ENCODE measurements at regions not wholly inside any gene's neighbourhood (a gene's known extent, or its start where the extent isn't known, plus 50 kb on each side); places are given as distances from the start of the nearest gene placed in this dataset.

- Histone ChIP-seq H3K4me3 (ENCODE audit: control insufficient read depth in 2 of 3, extremely low read depth in 1 of 3, insufficient read depth in 2 of 3, low read depth in 1 of 3, low read length in 3 of 3) (no peak overlapping the region), H4K20me1 (ENCODE audit: control insufficient read depth, extremely low read depth, insufficient read depth, low read length) (no peaks in the 10 kb centered on the region), H3K9ac (ENCODE audit: control insufficient read depth, extremely low read depth, insufficient read depth, low read length) (no peak overlapping the region), H3K27ac (ENCODE audit: control insufficient read depth, insufficient read depth, low read length) (no peak overlapping the region), H3K27me3 (ENCODE audit: control insufficient read depth, extremely low read depth, insufficient read depth, low read length) (no peaks in the 10 kb centered on the region), H2AFZ (ENCODE audit: control insufficient read depth, low read length) (no peak overlapping the region), H3K9me1 (ENCODE audit: control insufficient read depth, extremely low read depth, insufficient read depth, low read length) (no peaks in the 10 kb centered on the region), H3K4me1 (ENCODE audit: control insufficient read depth, extremely low read depth, insufficient read depth, low read length) (no peaks in the 10 kb centered on the region), H3K36me3 (ENCODE audit: control insufficient read depth in 2 of 2, extremely low read depth in 1 of 2, insufficient read depth in 2 of 2, low read length in 2 of 2) (no peaks in the 10 kb centered on the region), H3K79me2 (ENCODE audit: control insufficient read depth, insufficient read depth, low read length) (no peaks in the 10 kb centered on the region), H3K9me3 (ENCODE audit: control insufficient read depth, low read depth, low read length) (no peaks in the 10 kb centered on the region), H3K4me2 (ENCODE audit: control insufficient read depth, extremely low read depth, insufficient read depth, low read depth, low read length) (no peak overlapping the region)
- dilution Hi-C loops (cut with MboI; ENCODE audit: extremely low pct_ligation_motif_present, low sequenced_read_pairs), result no loop called here
- TF ChIP-seq, protein P1, sequence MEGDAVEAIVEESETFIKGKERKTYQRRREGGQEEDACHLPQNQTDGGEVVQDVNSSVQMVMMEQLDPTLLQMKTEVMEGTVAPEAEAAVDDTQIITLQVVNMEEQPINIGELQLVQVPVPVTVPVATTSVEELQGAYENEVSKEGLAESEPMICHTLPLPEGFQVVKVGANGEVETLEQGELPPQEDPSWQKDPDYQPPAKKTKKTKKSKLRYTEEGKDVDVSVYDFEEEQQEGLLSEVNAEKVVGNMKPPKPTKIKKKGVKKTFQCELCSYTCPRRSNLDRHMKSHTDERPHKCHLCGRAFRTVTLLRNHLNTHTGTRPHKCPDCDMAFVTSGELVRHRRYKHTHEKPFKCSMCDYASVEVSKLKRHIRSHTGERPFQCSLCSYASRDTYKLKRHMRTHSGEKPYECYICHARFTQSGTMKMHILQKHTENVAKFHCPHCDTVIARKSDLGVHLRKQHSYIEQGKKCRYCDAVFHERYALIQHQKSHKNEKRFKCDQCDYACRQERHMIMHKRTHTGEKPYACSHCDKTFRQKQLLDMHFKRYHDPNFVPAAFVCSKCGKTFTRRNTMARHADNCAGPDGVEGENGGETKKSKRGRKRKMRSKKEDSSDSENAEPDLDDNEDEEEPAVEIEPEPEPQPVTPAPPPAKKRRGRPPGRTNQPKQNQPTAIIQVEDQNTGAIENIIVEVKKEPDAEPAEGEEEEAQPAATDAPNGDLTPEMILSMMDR (optimal IDR thresholded peaks at IDR 0.05 in 1 of 3, IDR thresholded peaks at IDR 0.05 in 1 of 3, conservative IDR thresholded peaks at IDR 0.05 in 1 of 3; ENCODE audit: extremely low read depth in 1 of 3, insufficient read depth in 2 of 3, low read length in 3 of 3), result no peak
- DNase-seq (ENCODE audit: low read depth, low spot score), result no peak
- FAIRE-seq, result no peak
Measured at GRCh38 chr18:43919551-43919950, 642.3 kb upstream of the SYT4 start.

DNA sequence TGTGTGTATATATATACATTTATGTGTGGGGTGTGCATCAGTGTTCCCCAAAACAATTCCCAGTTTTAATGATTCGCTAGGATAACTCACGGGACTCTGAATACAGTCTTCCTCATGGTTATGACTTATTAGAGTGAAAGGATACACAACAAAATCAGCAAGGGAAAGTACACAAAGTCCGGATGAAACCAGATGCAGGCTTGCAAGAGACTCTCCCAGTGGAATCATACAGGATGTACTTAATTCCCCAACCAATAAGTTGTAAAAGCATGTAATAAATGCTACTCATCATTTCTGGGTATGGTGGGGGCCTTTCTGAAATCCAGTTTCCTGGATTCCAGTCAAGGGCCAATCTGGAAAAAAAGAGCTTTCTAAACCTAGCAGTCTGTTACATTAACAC is 654.1 kb upstream of the SYT4 start:
- Histone ChIP-seq H3K36me3 (ENCODE audit: control insufficient read depth in 2 of 2, extremely low read depth in 1 of 2, insufficient read depth in 2 of 2, low read length in 2 of 2) (no peaks in the 10 kb centered on the region), H3K79me2 (ENCODE audit: control insufficient read depth, insufficient read depth, low read length) (no peaks in the 10 kb centered on the region), H3K4me2 (ENCODE audit: control insufficient read depth, extremely low read depth, insufficient read depth, low read depth, low read length) (no peak overlapping the region), H3K27me3 (ENCODE audit: control insufficient read depth, extremely low read depth, insufficient read depth, low read length) (no peaks in the 10 kb centered on the region), H3K9ac (ENCODE audit: control insufficient read depth, extremely low read depth, insufficient read depth, low read length) (no peak overlapping the region), H3K9me1 (ENCODE audit: control insufficient read depth, extremely low read depth, insufficient read depth, low read length) (no peaks in the 10 kb centered on the region), H2AFZ (ENCODE audit: control insufficient read depth, low read length) (no peak overlapping the region), H3K4me3 (ENCODE audit: control insufficient read depth in 2 of 3, extremely low read depth in 1 of 3, insufficient read depth in 2 of 3, low read depth in 1 of 3, low read length in 3 of 3) (no peak overlapping the region), H3K4me1 (ENCODE audit: control insufficient read depth, extremely low read depth, insufficient read depth, low read length) (no peaks in the 10 kb centered on the region), H3K27ac (ENCODE audit: control insufficient read depth, insufficient read depth, low read length) (no peak overlapping the region), H3K9me3 (ENCODE audit: control insufficient read depth, low read depth, low read length) (no peaks in the 10 kb centered on the region), H4K20me1 (ENCODE audit: control insufficient read depth, extremely low read depth, insufficient read depth, low read length) (no peaks in the 10 kb centered on the region)
- TF ChIP-seq EZH2 (IDR thresholded peaks at IDR 0.05; ENCODE audit: low read length), result no peak
- TF ChIP-seq, protein P1 (optimal IDR thresholded peaks at IDR 0.05 in 1 of 3, IDR thresholded peaks at IDR 0.05 in 1 of 3, conservative IDR thresholded peaks at IDR 0.05 in 1 of 3; ENCODE audit: extremely low read depth in 1 of 3, insufficient read depth in 2 of 3, low read length in 3 of 3), result no peak
- dilution Hi-C loops (cut with MboI; ENCODE audit: extremely low pct_ligation_motif_present, low sequenced_read_pairs), result no loop called here
- no peak for DNase-seq (ENCODE audit: low read depth, low spot score)
- FAIRE-seq, result no peak

Measured in keratinocyte (primary cell).